ENCODE measurements at regions not wholly inside any gene's neighbourhood (a gene's known extent, or its start where the extent isn't known, plus 50 kb on each side); places are given as distances from the start of the nearest gene placed in this dataset.

DNA sequence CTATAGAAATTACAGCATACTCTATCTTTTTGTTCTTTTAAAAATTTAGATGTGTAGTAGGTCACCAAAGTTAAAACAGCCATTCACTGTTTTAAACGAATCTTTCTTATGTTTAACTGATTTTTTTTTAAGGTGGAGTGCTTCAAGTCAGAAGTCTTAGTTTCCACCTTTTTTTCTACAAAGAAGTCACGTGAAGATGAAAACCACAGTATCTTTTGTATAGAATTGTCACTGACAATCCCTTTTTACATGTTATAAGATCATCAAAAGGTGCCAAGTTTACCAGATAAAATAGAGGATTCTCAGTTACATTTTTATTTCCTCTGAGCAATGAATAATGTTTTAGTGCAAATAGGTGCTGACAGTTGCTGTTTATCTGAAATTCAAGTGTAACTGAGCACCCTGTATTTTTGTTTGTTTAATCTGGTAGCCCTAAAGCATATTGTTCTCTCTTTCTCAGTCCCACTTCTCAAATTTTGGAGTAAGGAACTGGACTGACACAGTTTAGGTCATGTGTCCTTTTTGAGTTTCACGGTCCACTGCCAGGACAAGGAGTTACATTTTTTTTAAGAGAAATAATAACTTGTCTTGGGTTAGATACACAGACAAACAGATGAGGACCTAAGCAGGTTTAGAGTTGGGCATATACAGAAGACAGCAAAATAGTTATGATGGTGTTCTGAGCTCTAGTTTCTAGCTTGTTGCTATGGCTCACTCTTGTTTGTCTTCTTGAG is 233.2 kb upstream of the MBL2 start:
- TF ChIP-seq, protein P1, sequence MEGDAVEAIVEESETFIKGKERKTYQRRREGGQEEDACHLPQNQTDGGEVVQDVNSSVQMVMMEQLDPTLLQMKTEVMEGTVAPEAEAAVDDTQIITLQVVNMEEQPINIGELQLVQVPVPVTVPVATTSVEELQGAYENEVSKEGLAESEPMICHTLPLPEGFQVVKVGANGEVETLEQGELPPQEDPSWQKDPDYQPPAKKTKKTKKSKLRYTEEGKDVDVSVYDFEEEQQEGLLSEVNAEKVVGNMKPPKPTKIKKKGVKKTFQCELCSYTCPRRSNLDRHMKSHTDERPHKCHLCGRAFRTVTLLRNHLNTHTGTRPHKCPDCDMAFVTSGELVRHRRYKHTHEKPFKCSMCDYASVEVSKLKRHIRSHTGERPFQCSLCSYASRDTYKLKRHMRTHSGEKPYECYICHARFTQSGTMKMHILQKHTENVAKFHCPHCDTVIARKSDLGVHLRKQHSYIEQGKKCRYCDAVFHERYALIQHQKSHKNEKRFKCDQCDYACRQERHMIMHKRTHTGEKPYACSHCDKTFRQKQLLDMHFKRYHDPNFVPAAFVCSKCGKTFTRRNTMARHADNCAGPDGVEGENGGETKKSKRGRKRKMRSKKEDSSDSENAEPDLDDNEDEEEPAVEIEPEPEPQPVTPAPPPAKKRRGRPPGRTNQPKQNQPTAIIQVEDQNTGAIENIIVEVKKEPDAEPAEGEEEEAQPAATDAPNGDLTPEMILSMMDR (conservative IDR thresholded peaks at IDR 0.05; ENCODE audit: low read depth) = no peak
- ChIA-PET POLR2A (ENCODE audit: low non-redundant PET) (no interaction called here), CTCF (no interaction called here)
- DNase-seq (ENCODE audit: low spot score) = no peak
- no peak overlapping the region for H3K27ac ChIP-seq

DNA sequence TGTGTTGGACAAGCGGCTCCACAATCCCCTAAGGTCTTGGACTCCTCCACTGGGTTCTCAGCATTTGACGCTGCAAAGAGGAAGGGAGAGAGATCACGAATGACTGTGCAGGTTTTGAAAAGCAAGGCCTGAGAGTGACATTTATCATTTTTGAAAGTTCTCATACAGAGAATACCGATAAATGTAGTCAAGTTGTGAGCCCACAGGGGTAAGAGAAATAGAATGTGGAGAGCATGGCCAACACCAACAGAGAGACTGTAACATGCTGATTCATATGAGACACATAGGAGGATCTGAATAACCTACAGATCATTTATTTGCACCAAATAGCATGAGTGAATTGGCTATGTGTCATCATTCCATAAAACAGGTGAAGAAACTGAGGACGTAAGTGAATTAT is 230.5 kb upstream of the MBL2 start:
- POLR2A ChIA-PET (ENCODE audit: low non-redundant PET) = no interaction called here
- no peak for DNase-seq (ENCODE audit: low spot score)
- TF ChIP-seq, protein P1 (conservative IDR thresholded peaks at IDR 0.05; ENCODE audit: low read depth) = no peak
- CTCF ChIA-PET = no interaction called here
- no peak overlapping the region for H3K27ac ChIP-seq

DNA sequence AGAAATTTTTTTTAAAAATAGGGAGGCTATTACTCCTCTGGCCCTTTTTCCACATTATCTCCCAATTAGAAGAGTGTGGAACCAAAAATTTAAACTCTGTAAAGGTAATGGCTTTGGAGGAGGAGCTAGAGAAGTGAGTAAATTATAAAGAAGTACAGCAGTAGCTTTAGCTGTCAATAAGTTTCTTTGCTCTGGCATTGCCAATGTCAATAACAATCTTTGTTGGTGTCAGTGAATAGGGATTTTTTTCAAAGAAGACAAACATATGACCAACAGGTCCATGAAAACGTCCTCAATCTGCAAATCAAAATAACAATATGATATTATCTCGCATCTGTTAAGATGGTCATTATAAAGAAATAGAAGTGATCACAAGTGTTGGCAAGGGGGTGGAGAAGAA is 227.1 kb upstream of the MBL2 start:
- no peak overlapping the region for H3K27ac ChIP-seq
- no peak for DNase-seq (ENCODE audit: low spot score)
- ChIA-PET CTCF (interaction anchor here (0.6 kb wide), 1 partner anchor 37 kb away, joined by 3 read pairs; no protein-coding TSS in a partner anchor), POLR2A (ENCODE audit: low non-redundant PET) (no interaction called here)
- TF ChIP-seq, protein P1 (conservative IDR thresholded peaks at IDR 0.05; ENCODE audit: low read depth) = no peak

DNA sequence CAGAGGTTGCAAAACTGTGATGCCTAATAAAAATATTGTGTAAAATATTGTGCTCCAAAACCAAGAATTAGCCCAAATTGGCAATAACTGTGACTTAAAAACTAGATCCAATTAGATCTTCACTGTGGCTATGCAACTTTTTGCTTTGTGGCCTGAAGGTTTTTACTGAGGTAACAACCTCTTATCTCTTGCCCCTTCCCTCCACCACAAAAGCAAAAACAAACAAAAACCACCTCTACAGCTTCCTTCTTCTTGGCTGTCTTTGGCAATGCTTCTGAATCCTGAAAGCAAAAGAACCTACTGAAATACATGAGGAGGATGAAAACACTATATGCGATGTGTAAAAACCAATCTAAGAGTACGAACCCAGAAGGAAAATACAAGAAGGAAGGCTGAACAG is 226.7 kb upstream of the MBL2 start:
- no peak for DNase-seq (ENCODE audit: low spot score)
- POLR2A ChIA-PET (ENCODE audit: low non-redundant PET) = no interaction called here
- CTCF ChIA-PET = interaction anchor here (0.6 kb wide), 1 partner anchor 38 kb away, joined by 3 read pairs; no protein-coding TSS in a partner anchor
- TF ChIP-seq, protein P1 (conservative IDR thresholded peaks at IDR 0.05; ENCODE audit: low read depth) = no peak
- no peak overlapping the region for H3K27ac ChIP-seq

DNA sequence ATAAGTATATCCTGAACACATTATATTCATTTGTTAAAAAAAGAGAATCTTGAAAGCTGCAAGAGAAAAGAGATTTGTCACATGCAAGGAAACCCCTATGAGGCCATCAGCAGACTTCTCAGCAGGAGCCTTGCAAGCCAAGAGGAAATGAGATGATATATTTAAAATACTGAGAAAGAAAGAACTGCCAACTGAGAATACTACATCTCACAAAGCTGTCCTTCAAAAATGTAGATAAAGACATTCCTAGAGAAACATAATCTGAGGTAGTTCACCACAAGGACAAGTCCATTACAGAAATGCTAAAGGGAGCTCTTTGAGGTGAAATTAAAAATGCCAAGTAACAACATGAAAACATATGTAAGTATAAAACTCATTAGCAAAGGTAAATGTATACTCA is 224.4 kb upstream of the MBL2 start:
- TF ChIP-seq, protein P1 (conservative IDR thresholded peaks at IDR 0.05; ENCODE audit: low read depth) = no peak
- CTCF ChIA-PET = no interaction called here
- DNase-seq (ENCODE audit: low spot score) = no peak
- no peak overlapping the region for H3K27ac ChIP-seq
- POLR2A ChIA-PET (ENCODE audit: low non-redundant PET) = no interaction called here

DNA sequence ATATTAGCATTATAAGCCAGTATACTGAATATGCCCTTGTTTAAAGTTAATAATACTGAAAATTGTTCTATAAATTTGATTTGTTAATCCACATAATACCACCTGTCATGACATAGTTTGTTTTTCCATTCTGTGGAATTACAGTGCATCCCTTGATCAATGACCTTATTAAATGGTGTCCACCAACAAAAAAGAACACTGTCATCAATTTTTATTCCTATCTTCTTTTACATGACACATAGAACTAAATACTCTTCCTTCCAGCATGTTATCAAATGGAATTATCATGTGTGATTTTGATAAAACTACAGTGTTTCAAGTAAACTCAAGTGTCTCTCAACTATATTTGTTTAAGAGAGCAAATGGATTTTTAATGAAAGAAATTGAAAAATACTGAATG is 221.8 kb upstream of the MBL2 start:
- TF ChIP-seq, protein P1 (conservative IDR thresholded peaks at IDR 0.05; ENCODE audit: low read depth) = no peak
- DNase-seq (ENCODE audit: low spot score) = no peak
- POLR2A ChIA-PET (ENCODE audit: low non-redundant PET) = no interaction called here

More for the DNA sequence above, 221.8 kb upstream of the MBL2 start:
- H3K27ac ChIP-seq = no peak overlapping the region
- CTCF ChIA-PET = no interaction called here
